NCI-H1105 treated with DMSO at 0.1 percent for 48 hours (cell line): ENCODE measurements at regions not wholly inside any gene's neighbourhood (a gene's known extent, or its start where the extent isn't known, plus 50 kb on each side); places are given as distances from the start of the nearest gene placed in this dataset.
"Not testable (repeated sequence)": the region's sequence is repeated elsewhere in the genome, so short reads cannot be mapped to it uniquely, and the experiment has no call there.

ENCODE experiments used
- DNase-seq: peaks from one replicate; lab custom pipeline; 2025; lab: John Stamatoyannopoulos, UW

- DNase-seq, result no peak
Measured at GRCh38 chr4:71211748-71212147, 127.1 kb upstream of the SLC4A4 start.

- no peak for DNase-seq
Measured at GRCh38 chr4:71212216-71212615, 126.6 kb upstream of the SLC4A4 start.

- no peak for DNase-seq
Measured at GRCh38 chr4:71214578-71214977, 124.2 kb upstream of the SLC4A4 start.

- DNase-seq, result no peak
Measured at GRCh38 chr4:71216316-71216959, 122.4 kb upstream of the SLC4A4 start.

GRCh38 chr4:71217688-71218087 is 121.1 kb upstream of the SLC4A4 start:
- no peak for DNase-seq

GRCh38 chr4:71220848-71221247 is 118.0 kb upstream of the SLC4A4 start:
- not testable (repeated sequence) for DNase-seq

- no peak for DNase-seq
Measured at GRCh38 chr4:71221510-71222466, 117.0 kb upstream of the SLC4A4 start.

- DNase-seq, result no peak
Measured at GRCh38 chr4:71222661-71223060, 116.2 kb upstream of the SLC4A4 start.

- no peak for DNase-seq
Measured at GRCh38 chr4:71229477-71230270, 109.1 kb upstream of the SLC4A4 start.

GRCh38 chr4:71230271-71231128 is 108.3 kb upstream of the SLC4A4 start:
- no peak for DNase-seq

- peak; percentile 45 for DNase-seq
Measured at GRCh38 chr4:71231129-71232055, 107.4 kb upstream of the SLC4A4 start.

- DNase-seq, result no peak
Measured at GRCh38 chr4:71232056-71232430, 106.8 kb upstream of the SLC4A4 start.

- DNase-seq, result no peak
Measured at GRCh38 chr4:71232846-71233245, 106.0 kb upstream of the SLC4A4 start.

- no peak for DNase-seq
Measured at GRCh38 chr4:71235311-71236201, 103.3 kb upstream of the SLC4A4 start.

GRCh38 chr4:71236226-71236625 is 102.6 kb upstream of the SLC4A4 start:
- no peak for DNase-seq

- DNase-seq, result no peak
Measured at GRCh38 chr4:71237641-71238040, 101.2 kb upstream of the SLC4A4 start.

GRCh38 chr4:71239365-71239764 is 99.5 kb upstream of the SLC4A4 start:
- DNase-seq, result no peak

- DNase-seq, result no peak
Measured at GRCh38 chr4:71240094-71240493, 98.7 kb upstream of the SLC4A4 start.

- DNase-seq, result peak; percentile 65
Measured at GRCh38 chr4:71241501-71242288, 97.1 kb upstream of the SLC4A4 start.
